ENCODE measurements at regions not wholly inside any gene's neighbourhood (a gene's known extent, or its start where the extent isn't known, plus 50 kb on each side); places are given as distances from the start of the nearest gene placed in this dataset.

GRCh38 chrX:77014377-77015372 is 432.5 kb upstream of the FGF16 start:
- TF ChIP-seq, protein P1, sequence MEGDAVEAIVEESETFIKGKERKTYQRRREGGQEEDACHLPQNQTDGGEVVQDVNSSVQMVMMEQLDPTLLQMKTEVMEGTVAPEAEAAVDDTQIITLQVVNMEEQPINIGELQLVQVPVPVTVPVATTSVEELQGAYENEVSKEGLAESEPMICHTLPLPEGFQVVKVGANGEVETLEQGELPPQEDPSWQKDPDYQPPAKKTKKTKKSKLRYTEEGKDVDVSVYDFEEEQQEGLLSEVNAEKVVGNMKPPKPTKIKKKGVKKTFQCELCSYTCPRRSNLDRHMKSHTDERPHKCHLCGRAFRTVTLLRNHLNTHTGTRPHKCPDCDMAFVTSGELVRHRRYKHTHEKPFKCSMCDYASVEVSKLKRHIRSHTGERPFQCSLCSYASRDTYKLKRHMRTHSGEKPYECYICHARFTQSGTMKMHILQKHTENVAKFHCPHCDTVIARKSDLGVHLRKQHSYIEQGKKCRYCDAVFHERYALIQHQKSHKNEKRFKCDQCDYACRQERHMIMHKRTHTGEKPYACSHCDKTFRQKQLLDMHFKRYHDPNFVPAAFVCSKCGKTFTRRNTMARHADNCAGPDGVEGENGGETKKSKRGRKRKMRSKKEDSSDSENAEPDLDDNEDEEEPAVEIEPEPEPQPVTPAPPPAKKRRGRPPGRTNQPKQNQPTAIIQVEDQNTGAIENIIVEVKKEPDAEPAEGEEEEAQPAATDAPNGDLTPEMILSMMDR (conservative IDR thresholded peaks at IDR 0.05; ENCODE audit: low read depth, low read length): no peak
- TF ChIP-seq POLR2A (IDR thresholded peaks at IDR 0.05; ENCODE audit: low read depth, low read length) (no peak), RCOR1 (IDR thresholded peaks at IDR 0.05; ENCODE audit: insufficient replicate concordance, low read length) (no peak), MAZ (IDR thresholded peaks at IDR 0.05; ENCODE audit: borderline replicate concordance, low read depth, low read length) (no peak), RFX5 (IDR thresholded peaks at IDR 0.05; ENCODE audit: low read depth, low read length) (no peak), FOS (IDR thresholded peaks at IDR 0.05; ENCODE audit: low read depth, low read length) (no peak)

Data from IMR-90 (cell line).